WTC11 (cell line): ENCODE measurements at regions not wholly inside any gene's neighbourhood (a gene's known extent, or its start where the extent isn't known, plus 50 kb on each side); places are given as distances from the start of the nearest gene placed in this dataset.
"Not testable (repeated sequence)": the region's sequence is repeated elsewhere in the genome, so short reads cannot be mapped to it uniquely, and the experiment has no call there.

Source experiments
- ATAC-seq: fragments of 200-7000 bp; cut with Tn5 transposase; 2 replicates; pipeline ENCODE4 v1.10.0; 2021; ENCODE audit warnings: mild to moderate bottlenecking, moderate library complexity
- CTCF ChIA-PET: fragments of 300-600 bp; sonication (Branson Sonifier 250); formaldehyde crosslinking; loops from one replicate; lab custom pipeline; 2021; ENCODE audit warnings: antibody characterized with exemption; lab: Charles Lee
- POLR2A ChIA-PET: fragments of 350-600 bp; sonication (Branson Sonifier 250); formaldehyde crosslinking; loops from one replicate; lab custom pipeline; 2021; ENCODE audit warnings: antibody characterized with exemption; lab: Charles Lee
- DNase-seq: peaks from one replicate; pipeline ENCODE4 v3.0.0; 2021; ENCODE audit warnings: low spot score
- H3K27ac Mint-ChIP-seq: 2 replicates; pipeline ENCODE4 v1.8.0; 2021; ENCODE audit warnings: mixed read lengths
- H3K27me3 Mint-ChIP-seq: 2 replicates; pipeline ENCODE4 v1.8.0; 2021; ENCODE audit warnings: low read depth, mild to moderate bottlenecking, moderate library complexity, mixed read lengths
- H3K36me3 Mint-ChIP-seq: 2 replicates; pipeline ENCODE4 v1.8.0; 2021; ENCODE audit warnings: mixed read lengths
- H3K4me1 Mint-ChIP-seq: 2 replicates; pipeline ENCODE4 v1.8.0; 2022; ENCODE audit warnings: mixed read lengths
- H3K4me3 Mint-ChIP-seq: 2 replicates; pipeline ENCODE4 v1.8.0; 2021; ENCODE audit warnings: mild to moderate bottlenecking, moderate library complexity, mixed read lengths
- H3K9me3 Mint-ChIP-seq: 2 replicates; pipeline ENCODE4 v1.8.0; 2021; ENCODE audit warnings: mixed read lengths
- AFF4 ChIP-seq: sonication (generic); formaldehyde crosslinking; IDR thresholded peaks from 2 replicates; pipeline ENCODE4 v1.8.1; 2023; ENCODE audit warnings: mild to moderate bottlenecking, missing genetic modification reagents, borderline replicate concordance
- CBFB ChIP-seq: sonication (generic); formaldehyde crosslinking; IDR thresholded peaks from 2 replicates; pipeline ENCODE4 v1.8.1; 2022; ENCODE audit warnings: mild to moderate bottlenecking, low read depth, missing genetic modification reagents
- CREM ChIP-seq: sonication (generic); formaldehyde crosslinking; IDR thresholded peaks from 2 replicates; pipeline ENCODE4 v1.8.1; 2022; ENCODE audit warnings: mild to moderate bottlenecking, missing genetic modification reagents, moderate library complexity
- CTCF ChIP-seq: fragments of 200-600 bp; IDR thresholded peaks from 2 replicates; pipeline ENCODE4 v1.8.0; 2022; ENCODE audit warnings: antibody characterized with exemption
- GTF2I ChIP-seq: fragments of 250-450 bp; sonication (Bioruptor Pico); conservative IDR thresholded peaks from 2 replicates; pipeline ENCODE4 v1.4.0; 2021; ENCODE audit warnings: mild to moderate bottlenecking
- JUN ChIP-seq: sonication (generic); formaldehyde crosslinking; IDR thresholded peaks from 2 replicates; pipeline ENCODE4 v1.8.0; 2023; ENCODE audit warnings: mild to moderate bottlenecking, missing genetic modification reagents
- KAT7 ChIP-seq: sonication (generic); formaldehyde crosslinking; IDR thresholded peaks from 2 replicates; pipeline ENCODE4 v1.8.1; 2023; ENCODE audit warnings: missing genetic modification reagents, mild to moderate bottlenecking, borderline replicate concordance
- MXD4 ChIP-seq: fragments of 250-450 bp; sonication (Bioruptor Pico); IDR thresholded peaks from 2 replicates; pipeline ENCODE4 v1.8.0; 2021; ENCODE audit warnings: mild to moderate bottlenecking, moderate library complexity, borderline replicate concordance
- MYBL2 ChIP-seq: sonication (generic); formaldehyde crosslinking; IDR thresholded peaks from 2 replicates; pipeline ENCODE4 v1.8.1; 2023; ENCODE audit warnings: mild to moderate bottlenecking, moderate library complexity, missing genetic modification reagents
- RORB ChIP-seq: fragments of 250-450 bp; sonication (Bioruptor Pico); IDR thresholded peaks from 2 replicates; pipeline ENCODE4 v1.9.0; 2021; ENCODE audit warnings: mild to moderate bottlenecking
- ZNF396 ChIP-seq: fragments of 250-450 bp; sonication (Bioruptor Pico); IDR thresholded peaks from 2 replicates; pipeline ENCODE4 v1.8.0; 2021; ENCODE audit warnings: mild to moderate bottlenecking, moderate library complexity, borderline replicate concordance

GRCh38 chr22:25461301-25461700 lies 103.2 kb upstream of the GRK3 start (continued):
- TF ChIP-seq AFF4 (CRISPR knock-in tag) (no peak), CBFB (no peak)

- CTCF ChIA-PET, result interaction anchor here (0.5 to 2.0 kb wide), 11 partner anchors 15 to 310 kb away, joined by 3 to 44 read pairs (median 4); no protein-coding TSS in a partner anchor
- peak; percentile 77 for TF ChIP-seq CTCF
- TF ChIP-seq, all 79 proteins: peak for 1; not testable (repeated sequence) for 78
- H3K27ac Mint-ChIP-seq, POLR2A ChIA-PET, H3K4me1 Mint-ChIP-seq, H3K9me3 Mint-ChIP-seq, H3K4me3 Mint-ChIP-seq, H3K27me3 Mint-ChIP-seq: not testable (repeated sequence)
- peaks cover 21% of the 10 kb centered on the region for H3K36me3 Mint-ChIP-seq
- DNase-seq, result peak; percentile 73
- ATAC-seq, result peak; percentile 97
These were observed 101.8 kb upstream of the GRK3 start for GRCh38 chr22:25462474-25463346.

GRCh38 chr22:25463347-25463628 lies 101.2 kb upstream of the GRK3 start:
- DNase-seq, POLR2A ChIA-PET, ATAC-seq, H3K27ac Mint-ChIP-seq, H3K4me3 Mint-ChIP-seq, H3K4me1 Mint-ChIP-seq, H3K27me3 Mint-ChIP-seq, H3K9me3 Mint-ChIP-seq: not testable (repeated sequence)
- peaks cover 21% of the 10 kb centered on the region for H3K36me3 Mint-ChIP-seq
- CTCF ChIA-PET, result interaction anchor here (0.7 kb wide), 1 partner anchor 309 kb away, joined by 3 read pairs; no protein-coding TSS in a partner anchor

GRCh38 chr22:25464326-25464725 lies 100.1 kb upstream of the GRK3 start:
- H3K4me1 Mint-ChIP-seq, H3K9me3 Mint-ChIP-seq, POLR2A ChIA-PET, H3K27ac Mint-ChIP-seq, ATAC-seq, DNase-seq, H3K4me3 Mint-ChIP-seq, CTCF ChIA-PET, H3K27me3 Mint-ChIP-seq: not testable (repeated sequence)
- H3K36me3 Mint-ChIP-seq, result peaks cover 18% of the 10 kb centered on the region

- TF ChIP-seq KAT7 (CRISPR knock-in tag), result no peak
- no peak for TF ChIP-seq MYBL2
- TF ChIP-seq GTF2I (CRISPR knock-in tag), result no peak
- no peak for TF ChIP-seq JUN
- TF ChIP-seq RORB (CRISPR knock-in tag), result no peak
- TF ChIP-seq MXD4, result no peak
- no peak for TF ChIP-seq ZNF396
- no peak for TF ChIP-seq CREM (CRISPR knock-in tag)
- DNase-seq (no peak), ATAC-seq (no peak)
- ChIA-PET POLR2A (interaction anchor here (0.7 kb wide), 1 partner anchor 252 kb away, joined by 3 read pairs; no protein-coding TSS in a partner anchor), CTCF (no interaction called here)
- no peaks in the 10 kb centered on the region for H3K27me3 Mint-ChIP-seq
- peaks cover 7% of the 10 kb centered on the region; the same call in 1 of the 2 replicates for H3K36me3 Mint-ChIP-seq
- H3K4me3 Mint-ChIP-seq, result no peak overlapping the region
- no peaks in the 10 kb centered on the region for H3K9me3 Mint-ChIP-seq
- peaks cover 3% of the 10 kb centered on the region; the same call in 1 of the 2 replicates for H3K4me1 Mint-ChIP-seq
- H3K27ac Mint-ChIP-seq, result no peak overlapping the region
These were observed 98.5 kb upstream of the GRK3 start for GRCh38 chr22:25465949-25466348.
